ENCODE measurements at regions not wholly inside any gene's neighbourhood (a gene's known extent, or its start where the extent isn't known, plus 50 kb on each side); places are given as distances from the start of the nearest gene placed in this dataset.

- TF ChIP-seq CTCF (IDR thresholded peaks at IDR 0.05; ENCODE audit: control extremely low read depth, extremely low read depth, low read depth, missing control alignments), result no peak
- POLR2A ChIA-PET, result no interaction called here
- no peak for DNase-seq (ENCODE audit: extremely low spot score)
- CTCF ChIA-PET, result interaction anchor here (0.6 to 4.5 kb wide), 6 partner anchors 9 to 472 kb away, joined by 3 to 19 read pairs (median 5); partner anchors contain the start of gene CDK19
Observed at GRCh38 chr6:110538416-110539160, 62.2 kb upstream of the SLC22A16 start.

GRCh38 chr6:110537208-110538123, 61.1 kb upstream of the SLC22A16 start:
- ChIA-PET CTCF (interaction anchor here (0.6 to 4.5 kb wide), 6 partner anchors 8 to 474 kb away, joined by 3 to 19 read pairs (median 5); partner anchors contain the start of gene CDK19), POLR2A (no interaction called here)
- TF ChIP-seq CTCF (IDR thresholded peaks at IDR 0.05; ENCODE audit: control extremely low read depth, extremely low read depth, low read depth, missing control alignments), result no peak
- DNase-seq (ENCODE audit: extremely low spot score), result no peak

- ChIA-PET CTCF (no interaction called here), POLR2A (no interaction called here)
- no peak for DNase-seq (ENCODE audit: extremely low spot score)
- no peak for TF ChIP-seq CTCF (IDR thresholded peaks at IDR 0.05; ENCODE audit: control extremely low read depth, extremely low read depth, low read depth, missing control alignments)
Observed at GRCh38 chr6:110534731-110535492, 58.5 kb upstream of the SLC22A16 start.

GRCh38 chr6:110532431-110532830, 56.0 kb upstream of the SLC22A16 start:
- no peak for TF ChIP-seq CTCF (IDR thresholded peaks at IDR 0.05; ENCODE audit: control extremely low read depth, extremely low read depth, low read depth, missing control alignments)
- CTCF ChIA-PET, result interaction anchor here (1.3 to 7.3 kb wide), 2 partner anchors 418 to 479 kb away, joined by 3 to 37 read pairs; no protein-coding TSS in a partner anchor
- no peak for DNase-seq (ENCODE audit: extremely low spot score)

GRCh38 chr6:110530671-110531070, 54.3 kb upstream of the SLC22A16 start:
- no peak for DNase-seq (ENCODE audit: extremely low spot score)
- ChIA-PET POLR2A (no interaction called here), CTCF (interaction anchor here (1.2 to 7.3 kb wide), 4 partner anchors 8 to 479 kb away, joined by 3 to 37 read pairs (median 11); no protein-coding TSS in a partner anchor)
- no peak for TF ChIP-seq CTCF (IDR thresholded peaks at IDR 0.05; ENCODE audit: control extremely low read depth, extremely low read depth, low read depth, missing control alignments)

More at GRCh38 chr6:110532431-110532830, 56.0 kb upstream of the SLC22A16 start:
- POLR2A ChIA-PET, result interaction anchor here (0.5 kb wide), 1 partner anchor 438 kb away, joined by 3 read pairs; no protein-coding TSS in a partner anchor

All from GM10248 (cell line).